SJSA1 (cell line): ENCODE measurements at regions not wholly inside any gene's neighbourhood (a gene's known extent, or its start where the extent isn't known, plus 50 kb on each side); places are given as distances from the start of the nearest gene placed in this dataset.

ENCODE experiments used
- DNase-seq, 2 experiments: peaks; one replicate each; pipeline ENCODE4 v3.0.0-alpha.2; 2015 to 2020; ENCODE audit warnings: low spot score in 2 of 2, low read depth in 1 of 2
- H3K27ac ChIP-seq: fragments of 250-450 bp; sonication (Bioruptor Pico); 2 replicates; pipeline ENCODE4 v1.5.1; 2020; ENCODE audit warnings: mild to moderate bottlenecking, moderate library complexity
- H3K27me3 ChIP-seq: fragments of 250-450 bp; sonication (Bioruptor Pico); replicated peaks from 2 replicates; pipeline ENCODE4 v1.5.1; 2020; ENCODE audit warnings: mild to moderate bottlenecking, moderate library complexity
- H3K36me3 ChIP-seq: fragments of 250-450 bp; sonication (Bioruptor Pico); 2 replicates; pipeline ENCODE4 v1.5.1; 2020; ENCODE audit warnings: mild to moderate bottlenecking
- H3K4me1 ChIP-seq: fragments of 250-450 bp; sonication (Bioruptor Pico); replicated peaks from 2 replicates; pipeline ENCODE4 v1.6.1; 2021; ENCODE audit warnings: mild to moderate bottlenecking
- H3K4me3 ChIP-seq: fragments of 250-450 bp; sonication (Bioruptor Pico); 2 replicates; pipeline ENCODE4 v1.5.1; 2020; ENCODE audit warnings: mild to moderate bottlenecking
- H3K9me3 ChIP-seq: fragments of 250-450 bp; sonication (Bioruptor Pico); replicated peaks from 2 replicates; pipeline ENCODE4 v1.5.1; 2020; ENCODE audit warnings: mild to moderate bottlenecking

DNA sequence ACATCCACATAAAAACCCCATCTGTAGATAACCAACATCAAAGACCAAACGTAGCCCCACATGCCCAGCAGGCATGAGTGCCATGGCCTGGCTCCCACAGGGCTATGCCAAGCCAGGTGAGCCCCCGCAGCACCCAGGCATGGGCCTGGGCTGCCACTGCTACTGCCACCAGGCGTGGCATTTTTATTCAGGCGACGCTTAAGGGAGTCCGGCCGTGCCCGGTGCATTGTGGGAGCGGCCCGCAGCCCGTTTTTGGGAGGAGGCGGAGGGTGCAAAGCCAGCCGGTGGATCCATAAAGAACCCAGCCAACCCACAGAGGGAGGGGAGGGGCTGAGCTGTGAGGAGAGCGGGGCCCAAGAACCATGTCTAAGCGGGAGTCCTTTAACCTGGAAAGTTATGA lies 83.6 kb downstream of the XIST start:
- Histone ChIP-seq H3K27ac (no peak overlapping the region), H3K9me3 (no peaks in the 10 kb centered on the region), H3K4me3 (no peak overlapping the region), H3K27me3 (no peaks in the 10 kb centered on the region), H3K4me1 (no peaks in the 10 kb centered on the region), H3K36me3 (no peaks in the 10 kb centered on the region)
- DNase-seq: no peak

DNA sequence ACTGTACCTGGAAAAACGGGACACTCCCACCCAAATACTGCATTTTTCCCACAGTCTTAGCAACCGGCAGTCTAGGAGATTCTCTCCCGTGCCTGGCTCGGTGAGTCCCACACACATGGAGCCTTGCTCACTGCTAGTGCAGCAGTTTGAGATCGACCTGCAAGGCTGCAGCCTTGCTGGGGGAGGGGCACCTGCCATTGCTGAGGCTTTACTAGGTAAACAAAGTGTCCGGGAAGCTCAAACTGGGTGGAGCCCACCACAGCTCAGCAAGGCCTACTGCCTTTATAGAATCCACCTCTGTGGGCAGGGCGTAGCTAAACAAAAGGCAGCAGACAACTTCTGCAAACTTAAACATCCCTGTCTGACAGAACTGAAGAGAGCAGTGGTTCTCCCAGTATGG lies 84.4 kb downstream of the XIST start:
- Histone ChIP-seq H3K4me3 (no peak overlapping the region), H3K27ac (no peak overlapping the region), H3K27me3 (no peaks in the 10 kb centered on the region), H3K4me1 (no peaks in the 10 kb centered on the region), H3K9me3 (no peaks in the 10 kb centered on the region), H3K36me3 (no peaks in the 10 kb centered on the region)
- DNase-seq: no peak

DNA sequence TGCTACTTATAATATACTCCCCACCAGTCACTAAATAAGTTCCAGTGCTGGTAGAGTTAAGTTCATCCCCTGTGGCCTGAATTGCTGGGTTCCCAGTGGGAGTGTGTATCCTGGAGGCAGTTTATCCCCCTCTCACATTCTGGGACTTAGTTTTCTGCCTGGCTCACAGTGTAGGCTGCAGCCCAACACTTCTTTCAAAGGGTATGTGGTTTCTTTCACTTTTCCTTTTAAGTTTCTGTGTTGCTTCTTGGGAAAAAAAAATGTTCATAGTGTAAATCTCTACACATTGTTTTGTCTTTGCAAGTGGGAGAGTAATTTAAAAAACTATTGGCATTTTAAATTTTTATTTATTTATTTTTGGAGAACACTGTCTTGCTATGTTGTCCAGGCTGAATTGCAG lies 85.5 kb downstream of the XIST start:
- no peaks in the 10 kb centered on the region for H3K9me3 ChIP-seq
- no peaks in the 10 kb centered on the region for H3K36me3 ChIP-seq
- no peaks in the 10 kb centered on the region for H3K27me3 ChIP-seq
- no peak overlapping the region for H3K27ac ChIP-seq
- no peaks in the 10 kb centered on the region for H3K4me1 ChIP-seq
- H3K4me3 ChIP-seq: no peak overlapping the region
- no peak for DNase-seq

DNA sequence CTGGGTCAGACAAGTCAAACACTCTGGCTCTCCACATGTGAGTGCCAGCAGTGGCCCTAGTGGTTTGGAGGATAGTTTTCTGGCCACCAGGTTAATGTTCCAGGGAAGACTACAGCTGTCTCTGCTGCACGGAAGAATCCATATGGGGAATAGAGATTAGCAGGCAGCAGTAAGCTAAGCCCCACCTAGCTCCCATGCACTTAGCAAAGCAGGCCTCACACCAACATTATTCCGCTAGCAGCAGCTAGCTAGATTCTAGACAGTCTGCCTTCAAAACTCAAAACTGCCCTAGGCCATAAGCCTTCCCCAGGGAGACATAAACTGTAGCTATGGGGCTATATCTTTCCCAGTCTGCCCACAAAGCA lies 86.1 kb downstream of the XIST start:
- no peaks in the 10 kb centered on the region for H3K4me1 ChIP-seq
- H3K9me3 ChIP-seq: no peaks in the 10 kb centered on the region
- DNase-seq: no peak
- H3K27ac ChIP-seq: no peak overlapping the region
- H3K4me3 ChIP-seq: no peak overlapping the region
- no peaks in the 10 kb centered on the region for H3K27me3 ChIP-seq
- H3K36me3 ChIP-seq: no peaks in the 10 kb centered on the region

DNA sequence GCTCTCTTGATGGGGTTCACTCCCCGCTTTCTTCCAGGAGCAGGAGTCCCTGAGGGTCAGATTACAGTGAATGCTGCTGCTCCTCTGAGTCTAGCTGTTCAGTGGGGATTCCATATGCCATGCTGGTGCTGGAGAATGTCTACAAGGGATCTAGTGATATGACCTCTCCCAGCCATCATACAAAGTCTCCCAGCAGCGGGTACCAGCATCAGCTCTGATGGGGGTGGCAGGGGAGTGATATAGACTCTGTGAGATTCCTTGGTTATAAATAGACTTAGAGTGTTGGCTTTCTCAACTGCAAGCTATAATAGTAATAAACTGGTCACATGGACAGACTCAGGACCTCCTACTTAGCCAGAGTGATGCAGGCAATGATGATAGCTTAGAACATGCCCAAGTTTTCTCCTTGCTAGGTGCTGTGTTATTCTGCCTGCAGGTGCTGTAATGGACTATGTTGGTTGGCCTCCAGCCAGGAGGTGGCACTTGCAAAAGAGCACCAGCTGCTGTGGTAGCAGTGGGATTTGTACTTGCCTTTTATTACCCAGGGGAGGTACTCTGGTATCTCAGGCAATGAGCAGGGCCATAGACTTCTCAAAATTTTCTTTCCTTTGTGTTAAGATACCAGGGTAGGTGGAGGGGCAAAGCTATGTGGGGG lies 86.6 kb downstream of the XIST start:
- Histone ChIP-seq H3K4me1 (no peaks in the 10 kb centered on the region), H3K27me3 (no peaks in the 10 kb centered on the region), H3K9me3 (no peaks in the 10 kb centered on the region), H3K4me3 (no peak overlapping the region), H3K27ac (no peak overlapping the region), H3K36me3 (no peaks in the 10 kb centered on the region)
- no peak for DNase-seq

DNA sequence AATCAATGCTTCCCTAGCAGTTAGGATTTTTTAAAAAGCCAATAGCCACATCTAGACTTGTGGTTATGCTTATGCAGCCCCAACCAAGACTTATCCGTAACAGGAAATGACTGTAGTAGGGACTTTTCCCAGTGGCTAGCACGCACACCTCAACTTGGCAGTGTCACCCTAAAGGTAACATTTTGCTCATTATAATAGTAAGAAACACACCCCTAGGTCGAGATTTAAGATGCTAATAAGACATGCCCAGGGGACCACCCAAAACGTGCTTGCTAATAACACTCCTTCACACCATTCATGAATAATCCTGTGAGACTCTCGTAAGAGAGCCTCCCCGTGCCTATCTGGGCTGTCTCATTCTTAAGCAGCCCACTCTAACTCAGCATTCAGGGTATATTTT lies 94.3 kb downstream of the XIST start:
- H3K9me3 ChIP-seq: no peaks in the 10 kb centered on the region
- peak in 1 of 2 experiments; percentile 4 for DNase-seq
- peaks cover 5% of the 10 kb centered on the region; the same call in 1 of the 2 replicates for H3K4me1 ChIP-seq
- no peaks in the 10 kb centered on the region for H3K36me3 ChIP-seq
- H3K27ac ChIP-seq: no peak overlapping the region
- no peak overlapping the region for H3K4me3 ChIP-seq
- no peaks in the 10 kb centered on the region for H3K27me3 ChIP-seq
